GM12878 (cell line): ENCODE measurements at regions not wholly inside any gene's neighbourhood (a gene's known extent, or its start where the extent isn't known, plus 50 kb on each side); places are given as distances from the start of the nearest gene placed in this dataset.

Source experiments
- ATAC-seq: fragments of 200-7000 bp; cut with Tn5 transposase; 3 replicates; pipeline ENCODE4 v1.9.1; 2020; ENCODE audit warnings: mild to moderate bottlenecking, moderate library complexity
- BruUV-seq: library from RNA; stranded (reverse); fragments of 400-500 nt; replicated peaks from 2 replicates; lab custom pipeline; 2021; lab: Mats Ljungman, UMichigan
- CTCF ChIA-PET: fragments of 300-600 bp; sonication (Branson Sonifier 250); formaldehyde crosslinking; extraction: SDS; loops from one replicate; lab custom pipeline; 2021; ENCODE audit warnings: inconsistent platforms; lab: Yijun Ruan, JAX
- POLR2A ChIA-PET: fragments of 350-600 bp; formaldehyde crosslinking; extraction: SDS; loops from one replicate; lab custom pipeline; 2021; ENCODE audit warnings: inconsistent platforms; lab: Charles Lee
- RAD21 ChIA-PET: fragments of 300-600 bp; sonication (Branson Sonifier 250); formaldehyde crosslinking; loops from one replicate; lab custom pipeline; 2023; ENCODE audit warnings: antibody characterized with exemption; ENCODE audit not compliant: unreplicated experiment; lab: Charles Lee
- SMC1A ChIA-PET: fragments of 300-600 bp; sonication (Branson Sonifier 250); formaldehyde crosslinking; loops from one replicate; lab custom pipeline; 2023; ENCODE audit not compliant: unreplicated experiment, uncharacterized antibody; lab: Charles Lee
- DNase-seq: peaks from one replicate; pipeline ENCODE4 v3.0.0-alpha.2; 2011; ENCODE audit warnings: low read depth, low spot score
- FAIRE-seq: peaks from 3 replicates; lab custom pipeline; 2011; peaks lifted over from hg19 to GRCh38; lab: Jason Lieb, UNC
- H2AFZ ChIP-seq: 2 replicates; pipeline ENCODE4 v1.6.0; 2011; ENCODE audit warnings: low read depth, low read length, control low read depth; ENCODE audit not compliant: control insufficient read depth
- H3K27ac ChIP-seq: 2 replicates; pipeline ENCODE4 v1.5.1; 2011; ENCODE audit warnings: control low read depth; ENCODE audit not compliant: control insufficient read depth, insufficient read depth
- H3K27me3 ChIP-seq, 2 experiments: replicated peaks in 1 of 2; 2 replicates each; pipeline versions ENCODE4 v1.6.0 to v1.6.1; 2011; ENCODE audit warnings: low read length in 1 of 2; ENCODE audit not compliant: control insufficient read depth in 2 of 2, insufficient read depth in 2 of 2
- H3K36me3 ChIP-seq, 2 experiments: 2 replicates each; pipeline ENCODE4 v1.5.1; 2011; ENCODE audit warnings: low read length in 1 of 2; ENCODE audit not compliant: control insufficient read depth in 2 of 2, insufficient read depth in 2 of 2
- H3K4me1 ChIP-seq: 2 replicates; pipeline ENCODE4 v1.6.1; 2011; ENCODE audit warnings: mild to moderate bottlenecking, low read length, moderate library complexity, mixed read lengths; ENCODE audit not compliant: control insufficient read depth, insufficient read depth
- H3K4me2 ChIP-seq: 2 replicates; pipeline ENCODE4 v1.6.0; 2011; ENCODE audit warnings: control low read depth; ENCODE audit not compliant: control insufficient read depth, insufficient read depth
- H3K4me3 ChIP-seq: fragments of 200-600 bp; sonication (generic); 2 replicates; pipeline ENCODE4 v1.5.1; 2016
- H3K79me2 ChIP-seq: 2 replicates; pipeline ENCODE4 v1.6.0; 2011; ENCODE audit warnings: low read length; ENCODE audit not compliant: control insufficient read depth, insufficient read depth
- H3K9ac ChIP-seq: 2 replicates; pipeline ENCODE4 v1.8.0; 2011; ENCODE audit warnings: low read length, control low read depth, mixed read lengths; ENCODE audit not compliant: control insufficient read depth, insufficient read depth
- H3K9me3 ChIP-seq: replicated peaks from 3 replicates; pipeline ENCODE4 v1.5.1; 2011; ENCODE audit warnings: mild to moderate bottlenecking, low read length; ENCODE audit not compliant: control insufficient read depth, insufficient read depth
- H4K20me1 ChIP-seq: 2 replicates; pipeline ENCODE4 v1.6.0; 2011; ENCODE audit not compliant: control insufficient read depth, insufficient read depth
- ATF7 ChIP-seq: fragments of 450-650 bp; IDR thresholded peaks from 2 replicates; pipeline ENCODE4 v1.6.1; 2016; ENCODE audit warnings: low read depth, mild to moderate bottlenecking
- BHLHE40 ChIP-seq, 2 experiments: fragments of 450-650 bp in 1 of 2; IDR thresholded peaks; 2 replicates each; pipeline ENCODE4 v1.6.1; 2011 to 2017; ENCODE audit warnings: low read depth in 2 of 2, borderline replicate concordance in 1 of 2, improper control_type of control experiment in 1 of 2, low read length in 1 of 2, mild to moderate bottlenecking in 1 of 2
- SPI1 ChIP-seq: IDR thresholded peaks from 2 replicates; pipeline ENCODE4 v1.6.1; 2011; ENCODE audit warnings: low read depth, mild to moderate bottlenecking, low read length, moderate library complexity, borderline replicate concordance; ENCODE audit not compliant: insufficient read depth
- WGBS: methylation state at CpG from one replicate; pipeline ENCODE4 v1.1.6; 2016; ENCODE audit warnings: low lambda C conversion rate; ENCODE audit not compliant: insufficient replicate concordance, insufficient coverage; ENCODE audit errors: missing lambda C conversion rate; 5-methylcytosine and 5-hydroxymethylcytosine counted together
- in situ Hi-C: fragments of 300-500 bp; cut with MboI; formaldehyde crosslinking; loops from 9 replicates; pipeline ENCODE4 v1.14.3; 2018; ENCODE audit warnings: mixed read lengths
- intact Hi-C: fragments of 100-400 bp; cut with micrococcal nuclease; formaldehyde crosslinking; loops from one replicate; pipeline ENCODE4 v1.14.2; 2022; ENCODE audit not compliant: unreplicated experiment

- Histone ChIP-seq H3K36me3 (no peaks in the 10 kb centered on the region), H3K27me3 (no peaks in the 10 kb centered on the region), H3K4me2 (no peak overlapping the region), H3K79me2 (no peaks in the 10 kb centered on the region), H2AFZ (no peak overlapping the region), H4K20me1 (no peaks in the 10 kb centered on the region), H3K4me1 (no peaks in the 10 kb centered on the region), H3K27ac (no peak overlapping the region), H3K9me3 (no peaks in the 10 kb centered on the region), H3K9ac (no peak overlapping the region), H3K4me3 (no peak overlapping the region)
- POLR2A ChIA-PET, result no interaction called here
- intact Hi-C loops (no loop called here), in situ Hi-C loops (no loop called here)
- SMC1A ChIA-PET, result interaction anchor here (1.1 to 3.7 kb wide), 2 partner anchors 9 to 14 kb away, joined by 4 to 15 read pairs; no protein-coding TSS in a partner anchor
- DNase-seq (no peak), FAIRE-seq (no peak), ATAC-seq (no peak)
- CTCF ChIA-PET, result interaction anchor here (1.7 kb wide), 1 partner anchor 15 kb away, joined by 4 read pairs; no protein-coding TSS in a partner anchor
- WGBS, result 35% methylated on average over 10 of the region's 10 CpGs
- no peak for TF ChIP-seq SPI1
- TF ChIP-seq BHLHE40 (IDR thresholded peaks at IDR 0.05; ENCODE audit: borderline replicate concordance in 1 of 2, low read depth in 2 of 2, low read length in 1 of 2), result no peak
- RAD21 ChIA-PET, result interaction anchor here (1.0 kb wide), 1 partner anchor 36 kb away, joined by 3 read pairs; no protein-coding TSS in a partner anchor
- no TSS peak for BruUV-seq
These were observed 97.5 kb downstream of the SEC16B start for GRCh38 chr1:177872308-177872900.

GRCh38 chr1:177871613-177872307 is 98.1 kb downstream of the SEC16B start:
- ATAC-seq, result no peak; the same call in 2 of the 3 replicates
- WGBS, result 17% methylated on average over 7 of the region's 7 CpGs
- intact Hi-C loops, result no loop called here
- Histone ChIP-seq H3K4me2 (no peak overlapping the region), H3K9me3 (no peaks in the 10 kb centered on the region)
- RAD21 ChIA-PET, result interaction anchor here (1.0 to 1.2 kb wide), 2 partner anchors 13 to 37 kb away, joined by 3 read pairs; no protein-coding TSS in a partner anchor
- TF ChIP-seq ATF7, result no peak
- TF ChIP-seq, all 136 proteins: peak for 0
- Histone ChIP-seq H3K9ac (no peak overlapping the region), H3K79me2 (no peaks in the 10 kb centered on the region), H3K27me3 (no peaks in the 10 kb centered on the region), H3K4me3 (no peak overlapping the region), H3K4me1 (no peaks in the 10 kb centered on the region), H4K20me1 (no peaks in the 10 kb centered on the region), H2AFZ (no peak overlapping the region), H3K36me3 (no peaks in the 10 kb centered on the region), H3K27ac (no peak overlapping the region)
- in situ Hi-C loops, result no loop called here
- SMC1A ChIA-PET, result interaction anchor here (0.6 to 3.7 kb wide), 5 partner anchors 7 to 405 kb away, joined by 3 to 15 read pairs (median 3); no protein-coding TSS in a partner anchor
- CTCF ChIA-PET, result interaction anchor here (1.0 to 1.7 kb wide), 2 partner anchors 15 to 77 kb away, joined by 3 to 4 read pairs; no protein-coding TSS in a partner anchor
- DNase-seq (no peak), FAIRE-seq (no peak)
- no TSS peak for BruUV-seq
- POLR2A ChIA-PET, result no interaction called here
